GM19438 (cell line): ENCODE measurements at regions not wholly inside any gene's neighbourhood (a gene's known extent, or its start where the extent isn't known, plus 50 kb on each side); places are given as distances from the start of the nearest gene placed in this dataset.

Experiments used
- ATAC-seq: cut with Tn5 transposase; IDR thresholded peaks from one replicate; pipeline ENCODE4 v1.9.1; 2021; ENCODE audit warnings: low read depth; ENCODE audit not compliant: unreplicated experiment

GRCh38 chr2:19785867-19786266, 115.9 kb downstream of the TTC32 start:
- no peak for ATAC-seq

GRCh38 chr2:19785447-19785846, 116.3 kb downstream of the TTC32 start:
- ATAC-seq: no peak

- ATAC-seq: no peak
Observed at GRCh38 chr2:19784456-19784855, 117.3 kb downstream of the TTC32 start.

- no peak for ATAC-seq
Observed at GRCh38 chr2:19783935-19784334, 117.8 kb downstream of the TTC32 start.

- ATAC-seq: no peak
Observed at GRCh38 chr2:19776941-19777514, 124.8 kb downstream of the TTC32 start.

- ATAC-seq: no peak
Observed at GRCh38 chr2:19775838-19776237, 125.9 kb downstream of the TTC32 start.

GRCh38 chr2:19775315-19775714, 126.5 kb downstream of the TTC32 start:
- ATAC-seq: no peak

GRCh38 chr2:19774805-19775176, 127.0 kb downstream of the TTC32 start:
- ATAC-seq: no peak

- ATAC-seq: no peak
Observed at GRCh38 chr2:19772981-19773380, 128.8 kb downstream of the TTC32 start.

- ATAC-seq: no peak
Observed at GRCh38 chr2:19769513-19769912, 132.3 kb downstream of the TTC32 start.

- no peak for ATAC-seq
Observed at GRCh38 chr2:19767899-19768298, 133.9 kb downstream of the TTC32 start.

- ATAC-seq: no peak
Observed at GRCh38 chr2:19764998-19765397, 136.8 kb downstream of the TTC32 start.

GRCh38 chr2:19763731-19764130, 138.1 kb downstream of the TTC32 start:
- no peak for ATAC-seq

- no peak for ATAC-seq
Observed at GRCh38 chr2:19762959-19763605, 138.7 kb downstream of the TTC32 start.

GRCh38 chr2:19762142-19762541, 139.6 kb downstream of the TTC32 start:
- ATAC-seq: no peak

- ATAC-seq: no peak
Observed at GRCh38 chr2:19759880-19760279, 141.9 kb downstream of the TTC32 start.

GRCh38 chr2:19758658-19759057, 143.1 kb downstream of the TTC32 start:
- ATAC-seq: no peak

- ATAC-seq: no peak
Observed at GRCh38 chr2:19757586-19757985, 144.2 kb downstream of the TTC32 start.

GRCh38 chr2:19754907-19755306, 146.9 kb downstream of the TTC32 start:
- no peak for ATAC-seq

- ATAC-seq: no peak
Observed at GRCh38 chr2:19753818-19754217, 148.0 kb downstream of the TTC32 start.

GRCh38 chr2:19753314-19753713, 148.5 kb downstream of the TTC32 start:
- ATAC-seq: no peak

- no peak for ATAC-seq
Observed at GRCh38 chr2:19752500-19752899, 149.3 kb downstream of the TTC32 start.

- no peak for ATAC-seq
Observed at GRCh38 chr2:19751631-19752030, 150.2 kb downstream of the TTC32 start.
